ENCODE measurements at regions not wholly inside any gene's neighbourhood (a gene's known extent, or its start where the extent isn't known, plus 50 kb on each side); places are given as distances from the start of the nearest gene placed in this dataset.
"Not testable (repeated sequence)": the region's sequence is repeated elsewhere in the genome, so short reads cannot be mapped to it uniquely, and the experiment has no call there.

DNA sequence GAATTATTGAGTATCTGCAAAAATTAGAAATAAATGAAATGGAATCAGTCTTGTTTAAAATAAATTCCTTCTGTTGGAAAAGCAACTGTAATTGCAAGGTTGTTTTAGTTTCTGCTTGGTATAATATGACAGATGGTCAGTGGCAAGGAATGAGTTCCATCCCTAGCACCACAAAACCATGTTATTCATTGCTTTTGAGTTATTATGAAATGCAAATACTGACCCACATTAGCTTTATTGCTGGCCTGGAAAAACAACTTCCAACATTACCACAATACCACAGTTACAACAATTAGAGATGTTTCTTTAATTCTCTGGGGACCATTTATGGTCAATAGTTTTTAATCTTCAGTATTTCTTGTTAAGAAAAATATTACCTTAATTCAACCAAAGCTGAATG lies 194.4 kb downstream of the TMA16 start:
- CTCF ChIA-PET: interaction anchor here (0.6 to 2.6 kb wide), 3 partner anchors 15 to 1032 kb away, joined by 3 to 7 read pairs (median 7); no protein-coding TSS in a partner anchor

DNA sequence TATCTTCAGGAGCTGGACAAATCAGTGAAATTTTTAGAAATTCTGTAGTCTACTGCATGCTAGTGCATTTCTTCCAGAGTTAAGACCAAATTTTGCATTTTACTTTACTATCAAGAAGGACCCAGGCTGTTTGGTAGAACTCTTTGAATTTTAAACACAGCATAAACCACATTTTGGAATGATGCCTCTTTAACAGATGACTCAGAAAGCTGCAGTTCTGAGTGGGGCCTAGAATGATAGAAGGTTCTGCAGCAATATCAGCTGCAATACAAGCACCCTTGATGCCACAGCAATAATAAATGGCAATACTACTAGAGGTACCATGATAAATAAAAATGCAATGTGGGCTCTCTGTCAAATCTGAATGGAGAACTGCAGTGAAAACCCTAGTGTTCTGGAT lies 198.7 kb downstream of the TMA16 start:
- TF ChIP-seq, protein P1, sequence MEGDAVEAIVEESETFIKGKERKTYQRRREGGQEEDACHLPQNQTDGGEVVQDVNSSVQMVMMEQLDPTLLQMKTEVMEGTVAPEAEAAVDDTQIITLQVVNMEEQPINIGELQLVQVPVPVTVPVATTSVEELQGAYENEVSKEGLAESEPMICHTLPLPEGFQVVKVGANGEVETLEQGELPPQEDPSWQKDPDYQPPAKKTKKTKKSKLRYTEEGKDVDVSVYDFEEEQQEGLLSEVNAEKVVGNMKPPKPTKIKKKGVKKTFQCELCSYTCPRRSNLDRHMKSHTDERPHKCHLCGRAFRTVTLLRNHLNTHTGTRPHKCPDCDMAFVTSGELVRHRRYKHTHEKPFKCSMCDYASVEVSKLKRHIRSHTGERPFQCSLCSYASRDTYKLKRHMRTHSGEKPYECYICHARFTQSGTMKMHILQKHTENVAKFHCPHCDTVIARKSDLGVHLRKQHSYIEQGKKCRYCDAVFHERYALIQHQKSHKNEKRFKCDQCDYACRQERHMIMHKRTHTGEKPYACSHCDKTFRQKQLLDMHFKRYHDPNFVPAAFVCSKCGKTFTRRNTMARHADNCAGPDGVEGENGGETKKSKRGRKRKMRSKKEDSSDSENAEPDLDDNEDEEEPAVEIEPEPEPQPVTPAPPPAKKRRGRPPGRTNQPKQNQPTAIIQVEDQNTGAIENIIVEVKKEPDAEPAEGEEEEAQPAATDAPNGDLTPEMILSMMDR (IDR thresholded peaks at IDR 0.05; ENCODE audit: control extremely low read depth, extremely low read depth, low read depth, missing control alignments): no peak
- ChIA-PET POLR2A (no interaction called here), CTCF (interaction anchor here (0.6 to 4.9 kb wide), 4 partner anchors 10 to 139 kb away, joined by 3 to 32 read pairs (median 6); no protein-coding TSS in a partner anchor)
- DNase-seq (ENCODE audit: extremely low spot score): no peak

More for the DNA sequence above, 194.4 kb downstream of the TMA16 start:
- POLR2A ChIA-PET: no interaction called here
- TF ChIP-seq, protein P1 (IDR thresholded peaks at IDR 0.05; ENCODE audit: control extremely low read depth, extremely low read depth, low read depth, missing control alignments): no peak
- no peak for DNase-seq (ENCODE audit: extremely low spot score)

DNA sequence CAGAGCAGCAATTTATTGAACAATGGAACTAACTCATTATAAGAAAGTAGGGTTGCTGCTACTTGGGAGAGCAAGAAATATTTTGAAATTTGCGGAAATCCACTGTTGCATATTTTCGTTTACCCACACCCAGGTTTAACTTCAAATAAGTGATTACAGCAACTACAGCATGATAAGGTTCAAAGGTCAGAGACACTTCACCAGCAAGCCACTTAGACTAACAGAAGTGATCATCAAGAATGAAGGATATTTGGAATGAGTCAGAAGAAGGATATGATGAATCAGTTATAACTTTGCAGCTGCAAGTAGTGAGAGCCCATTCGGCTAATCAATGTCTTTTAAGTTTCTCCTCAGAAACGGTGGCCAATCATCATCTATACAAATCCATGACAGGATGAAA lies 199.3 kb downstream of the TMA16 start:
- POLR2A ChIA-PET: no interaction called here
- no peak for DNase-seq (ENCODE audit: extremely low spot score)
- TF ChIP-seq, protein P1 (IDR thresholded peaks at IDR 0.05; ENCODE audit: control extremely low read depth, extremely low read depth, low read depth, missing control alignments): no peak
- CTCF ChIA-PET: interaction anchor here (0.6 to 4.9 kb wide), 4 partner anchors 9 to 140 kb away, joined by 3 to 32 read pairs (median 6); no protein-coding TSS in a partner anchor

DNA sequence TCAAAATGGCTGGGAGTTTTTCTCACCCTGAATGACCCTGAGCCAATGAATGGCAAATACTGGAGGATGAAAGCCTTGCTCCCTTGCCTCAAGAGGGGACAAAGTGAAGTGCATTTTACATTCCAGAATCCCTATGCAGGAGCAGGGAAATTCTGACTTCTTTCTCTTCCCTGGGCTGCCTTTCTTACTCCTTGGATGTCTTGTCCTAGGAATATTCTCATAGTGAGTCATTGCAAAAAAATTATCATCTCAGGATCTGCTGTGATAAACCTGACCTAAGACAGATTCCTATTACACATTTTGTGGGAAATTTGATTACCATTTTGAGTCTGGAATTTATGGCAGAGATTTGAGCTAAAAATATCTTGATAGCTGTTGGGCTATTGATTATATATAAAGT lies 199.9 kb downstream of the TMA16 start:
- ChIA-PET CTCF (no interaction called here), POLR2A (no interaction called here)
- DNase-seq (ENCODE audit: extremely low spot score): no peak
- TF ChIP-seq, protein P1 (IDR thresholded peaks at IDR 0.05; ENCODE audit: control extremely low read depth, extremely low read depth, low read depth, missing control alignments): no peak

DNA sequence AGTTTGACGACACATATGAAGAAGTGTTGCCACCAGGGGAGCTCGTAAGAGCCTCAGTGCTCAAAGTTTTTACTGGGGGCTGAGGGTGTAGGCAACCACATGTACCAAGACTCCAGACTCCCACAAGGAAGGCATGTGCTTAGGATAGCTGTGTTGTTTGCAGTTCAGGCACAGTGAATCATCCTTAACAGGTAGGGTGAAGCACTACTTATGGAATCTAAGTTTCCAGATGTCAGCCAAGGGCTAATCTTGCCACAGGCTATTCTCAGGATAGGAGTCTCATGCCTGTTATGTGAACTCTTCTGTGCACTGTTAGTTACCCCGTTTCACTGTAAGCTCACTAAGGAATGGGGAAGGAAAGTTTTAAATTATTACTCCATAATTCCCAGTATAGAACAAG lies 202.6 kb downstream of the TMA16 start:
- POLR2A ChIA-PET: no interaction called here
- TF ChIP-seq, protein P1 (IDR thresholded peaks at IDR 0.05; ENCODE audit: control extremely low read depth, extremely low read depth, low read depth, missing control alignments): no peak
- CTCF ChIA-PET: interaction anchor here (1.2 to 1.7 kb wide), 2 partner anchors 20 to 141 kb away, joined by 3 to 6 read pairs; no protein-coding TSS in a partner anchor
- DNase-seq (ENCODE audit: extremely low spot score): no peak

DNA sequence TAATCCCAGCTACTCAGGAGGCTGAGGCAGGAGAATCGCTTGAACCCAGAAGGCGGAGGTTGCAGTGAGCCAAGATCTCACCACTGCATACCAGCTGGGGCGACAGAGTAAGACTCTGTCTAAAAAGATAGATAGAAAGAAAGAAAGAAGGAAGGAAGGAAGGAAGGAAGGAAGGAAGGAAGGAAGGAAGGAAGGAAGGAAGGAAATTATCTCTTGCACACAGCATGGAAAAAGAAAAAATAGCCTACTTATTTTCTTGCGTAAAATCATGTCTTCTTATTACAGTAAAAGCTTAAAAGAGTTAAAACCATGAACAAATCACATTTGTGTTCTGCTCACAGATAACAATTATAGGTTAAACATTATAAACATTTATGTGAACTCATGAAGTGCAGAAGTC lies 205.9 kb downstream of the TMA16 start:
- CTCF ChIA-PET: interaction anchor here (0.9 to 2.7 kb wide), 2 partner anchors 11 to 23 kb away, joined by 3 to 6 read pairs; no protein-coding TSS in a partner anchor
- DNase-seq (ENCODE audit: extremely low spot score); POLR2A ChIA-PET: not testable (repeated sequence)

DNA sequence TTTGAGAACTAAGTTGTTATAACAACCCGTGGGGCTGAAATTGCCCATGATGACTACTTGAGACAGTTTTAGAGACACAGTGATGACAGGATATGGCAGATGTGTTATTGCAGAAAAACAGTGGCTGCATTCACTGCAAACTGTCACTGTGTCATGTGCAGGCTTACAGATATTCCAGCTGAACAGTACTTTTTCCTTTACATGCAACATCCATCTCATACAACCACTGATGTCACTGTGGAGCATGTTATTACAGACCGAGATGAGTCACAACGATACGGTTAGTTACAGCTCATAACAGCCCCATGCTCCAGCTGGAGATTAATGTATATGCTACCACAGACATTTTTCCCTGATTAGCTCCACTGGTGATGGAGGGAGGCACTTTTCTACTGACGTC lies 207.4 kb downstream of the TMA16 start:
- ChIA-PET CTCF (interaction anchor here (0.6 to 2.7 kb wide), 5 partner anchors 12 to 152 kb away, joined by 3 to 6 read pairs (median 3); no protein-coding TSS in a partner anchor), POLR2A (no interaction called here)
- TF ChIP-seq, protein P1 (IDR thresholded peaks at IDR 0.05; ENCODE audit: control extremely low read depth, extremely low read depth, low read depth, missing control alignments): no peak
- no peak for DNase-seq (ENCODE audit: extremely low spot score)

All from GM10248 (cell line).